Mesothelial cell of epicardium (in vitro differentiated cells): ENCODE measurements at regions not wholly inside any gene's neighbourhood (a gene's known extent, or its start where the extent isn't known, plus 50 kb on each side); places are given as distances from the start of the nearest gene placed in this dataset.

Experiments used
- DNase-seq, 2 experiments: peaks; one replicate each; pipeline ENCODE4 v3.0.0; 2021; ENCODE audit warnings: low spot score in 2 of 2; ENCODE audit not compliant: unreplicated experiment in 2 of 2
- H3K27ac Mint-ChIP-seq: 2 replicates; pipeline ENCODE4 v1.8.0; 2021; ENCODE audit warnings: mixed read lengths
- H3K27me3 Mint-ChIP-seq: 2 replicates; pipeline ENCODE4 v1.8.0; 2021; ENCODE audit warnings: low read depth, mixed read lengths
- H3K36me3 Mint-ChIP-seq: 2 replicates; pipeline ENCODE4 v1.8.0; 2021; ENCODE audit warnings: mixed read lengths
- H3K4me1 Mint-ChIP-seq: 2 replicates; pipeline ENCODE4 v1.8.0; 2021; ENCODE audit warnings: mixed read lengths
- H3K4me3 Mint-ChIP-seq: 2 replicates; pipeline ENCODE4 v1.8.0; 2021; ENCODE audit warnings: mild to moderate bottlenecking, moderate library complexity, mixed read lengths
- H3K9me3 Mint-ChIP-seq: 2 replicates; pipeline ENCODE4 v1.8.0; 2021; ENCODE audit warnings: mixed read lengths
- CTCF ChIP-seq: fragments of 200-600 bp; sonication (generic); IDR thresholded peaks from one replicate; pipeline ENCODE4 v1.5.0; 2021; ENCODE audit warnings: antibody characterized with exemption; ENCODE audit not compliant: unreplicated experiment

DNA sequence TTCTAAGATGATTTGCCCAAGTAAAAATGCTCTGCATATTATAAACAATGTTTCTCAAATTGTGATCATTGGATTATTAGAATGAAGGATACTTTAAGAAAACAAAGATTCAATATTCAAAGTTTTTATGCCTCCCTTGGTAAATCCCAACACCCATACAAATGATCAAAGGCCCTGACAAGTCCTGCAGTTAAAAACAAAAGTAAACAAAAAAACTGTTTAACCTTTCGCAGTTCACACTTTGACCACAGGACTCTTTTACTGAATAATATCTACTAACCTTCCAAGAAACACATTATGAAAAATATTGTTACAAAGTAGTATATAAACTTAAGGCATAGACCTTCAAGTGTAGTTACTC, 365.9 kb upstream of the ZFHX3 start:
- Mint-ChIP-seq H3K9me3 (no peaks in the 10 kb centered on the region), H3K27me3 (peaks cover 9% of the 10 kb centered on the region), H3K4me1 (peaks cover 2% of the 10 kb centered on the region), H3K36me3 (no peaks in the 10 kb centered on the region), H3K4me3 (no peak overlapping the region), H3K27ac (no peak overlapping the region)
- no peak for TF ChIP-seq CTCF
- no peak for DNase-seq

DNA sequence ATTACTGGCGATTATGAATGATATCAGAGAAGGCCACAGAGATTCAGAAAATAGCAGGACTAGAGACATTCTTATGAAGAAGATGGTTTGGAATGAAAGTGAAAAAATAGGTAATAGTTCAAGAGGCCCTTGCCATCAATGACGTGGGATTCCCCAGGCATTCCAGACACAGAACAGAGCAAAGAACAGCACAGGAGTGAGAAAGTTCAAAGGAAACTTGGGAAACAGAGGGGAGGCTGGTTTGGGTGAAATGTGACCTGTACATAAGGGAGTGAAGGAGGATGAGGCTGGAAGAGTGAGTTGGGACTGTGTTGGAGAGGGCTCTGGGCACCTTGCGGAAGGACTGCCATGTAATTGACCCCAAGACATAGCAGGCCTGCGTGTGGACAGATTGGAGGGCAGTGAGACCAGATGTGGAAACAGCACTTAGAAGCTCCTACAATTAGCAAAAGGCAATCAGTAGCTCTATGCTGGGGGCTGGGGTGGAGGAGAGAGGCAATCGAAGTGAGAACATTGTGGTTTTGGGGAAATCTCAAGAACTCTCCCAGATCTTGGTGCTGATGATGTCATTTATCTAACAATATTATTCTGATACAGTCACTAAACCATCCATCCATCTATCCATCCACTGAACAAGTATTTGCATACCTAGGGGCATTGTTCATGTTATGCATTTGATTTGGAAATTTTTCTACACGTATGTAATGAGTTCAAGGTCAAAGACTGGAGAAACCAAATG, 365.3 kb upstream of the ZFHX3 start:
- no peak overlapping the region for H3K27ac Mint-ChIP-seq
- no peak overlapping the region for H3K4me3 Mint-ChIP-seq
- DNase-seq: no peak
- no peaks in the 10 kb centered on the region for H3K9me3 Mint-ChIP-seq
- peaks cover 2% of the 10 kb centered on the region for H3K4me1 Mint-ChIP-seq
- H3K27me3 Mint-ChIP-seq: peaks cover 11% of the 10 kb centered on the region
- no peak for TF ChIP-seq CTCF
- H3K36me3 Mint-ChIP-seq: no peaks in the 10 kb centered on the region

- no peak for TF ChIP-seq CTCF
These were observed 364.5 kb upstream of the ZFHX3 start for GRCh38 chr16:73412416-73412815.

DNA sequence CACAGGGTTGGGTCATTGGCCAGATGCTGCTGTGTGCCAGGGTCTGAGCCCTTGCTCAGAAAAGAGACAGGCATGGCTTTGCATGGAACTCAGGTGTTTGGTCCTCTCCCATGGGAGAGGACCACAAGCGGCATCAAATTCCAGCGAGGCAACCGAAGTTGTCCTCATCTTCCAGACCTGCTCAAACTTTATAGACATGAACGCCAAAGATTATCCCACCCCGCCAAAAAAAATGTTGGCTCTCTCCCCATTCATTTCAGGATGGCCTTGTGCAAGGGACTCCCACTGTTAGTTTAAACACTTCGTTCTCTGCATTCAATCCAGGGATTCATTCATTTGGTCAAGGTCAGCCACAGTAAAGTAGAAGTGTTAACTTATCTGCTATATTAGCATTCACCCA, 360.8 kb upstream of the ZFHX3 start:
- Mint-ChIP-seq H3K9me3 (no peaks in the 10 kb centered on the region), H3K27me3 (peaks cover 10% of the 10 kb centered on the region), H3K36me3 (no peaks in the 10 kb centered on the region), H3K4me1 (peaks cover 9% of the 10 kb centered on the region), H3K4me3 (no peak overlapping the region), H3K27ac (no peak overlapping the region)
- DNase-seq: no peak
- no peak for TF ChIP-seq CTCF

More at GRCh38 chr16:73412416-73412815, 364.5 kb upstream of the ZFHX3 start:
- no peak for DNase-seq
- H3K27ac Mint-ChIP-seq: no peak overlapping the region
- H3K27me3 Mint-ChIP-seq: peaks cover 12% of the 10 kb centered on the region
- no peaks in the 10 kb centered on the region for H3K4me1 Mint-ChIP-seq
- H3K36me3 Mint-ChIP-seq: no peaks in the 10 kb centered on the region
- no peak overlapping the region for H3K4me3 Mint-ChIP-seq
- no peaks in the 10 kb centered on the region for H3K9me3 Mint-ChIP-seq

DNA sequence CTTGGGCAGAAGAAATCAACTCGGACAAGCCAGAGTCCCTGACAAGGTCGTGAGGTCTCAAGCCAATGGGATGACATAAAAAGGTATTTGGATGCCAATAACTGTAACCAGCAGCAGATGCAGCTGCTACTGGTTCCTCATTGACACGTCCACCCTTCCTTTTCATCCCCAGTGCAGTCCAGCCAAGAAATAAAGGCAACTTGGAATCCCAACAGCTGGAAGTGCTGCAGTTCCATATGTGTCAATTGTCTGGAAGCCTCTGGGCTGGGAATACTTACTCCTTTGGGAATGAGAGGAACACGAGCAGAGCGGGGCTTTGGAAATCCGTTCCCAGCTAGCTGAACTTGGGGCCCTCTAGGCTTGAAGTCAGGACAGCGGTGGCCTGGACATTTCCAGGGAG, 360.4 kb upstream of the ZFHX3 start:
- no peak overlapping the region for H3K27ac Mint-ChIP-seq
- DNase-seq: no peak
- TF ChIP-seq CTCF: no peak
- no peak overlapping the region for H3K4me3 Mint-ChIP-seq
- H3K9me3 Mint-ChIP-seq: no peaks in the 10 kb centered on the region
- peaks cover 9% of the 10 kb centered on the region for H3K4me1 Mint-ChIP-seq
- H3K36me3 Mint-ChIP-seq: no peaks in the 10 kb centered on the region
- peaks cover 10% of the 10 kb centered on the region for H3K27me3 Mint-ChIP-seq

GRCh38 chr16:73405851-73406250, 357.9 kb upstream of the ZFHX3 start:
- Mint-ChIP-seq H3K9me3 (no peaks in the 10 kb centered on the region), H3K27me3 (peaks cover 10% of the 10 kb centered on the region), H3K36me3 (no peaks in the 10 kb centered on the region), H3K27ac (no peak overlapping the region), H3K4me3 (no peak overlapping the region), H3K4me1 (peaks cover 9% of the 10 kb centered on the region)
- no peak for DNase-seq
- TF ChIP-seq CTCF: no peak
